Smooth muscle cell (in vitro differentiated cells): ENCODE measurements at regions not wholly inside any gene's neighbourhood (a gene's known extent, or its start where the extent isn't known, plus 50 kb on each side); places are given as distances from the start of the nearest gene placed in this dataset.
A peak's percentile ranks its signal among the peaks of the same experiment; 100 is the strongest.

Experiments used
- DNase-seq: peaks from one replicate; lab custom pipeline; 2025; ENCODE audit not compliant: unreplicated experiment; lab: John Stamatoyannopoulos, UW
- H2AFZ ChIP-seq: fragments of 200-600 bp; sonication (generic); 2 replicates; pipeline ENCODE4 v1.6.0; 2016; ENCODE audit warnings: antibody characterized with exemption, low read depth, mild to moderate bottlenecking
- H3F3A ChIP-seq: fragments of 200-600 bp; sonication (generic); 2 replicates; pipeline ENCODE4 v1.6.0; 2017; ENCODE audit warnings: antibody characterized with exemption, low read depth
- H3K27ac ChIP-seq: fragments of 200-600 bp; sonication (generic); 2 replicates; pipeline ENCODE4 v1.5.1; 2016; ENCODE audit warnings: low read depth, mild to moderate bottlenecking
- H3K27me3 ChIP-seq: fragments of 200-600 bp; sonication (generic); 2 replicates; pipeline ENCODE4 v1.6.1; 2016; ENCODE audit warnings: low read depth, mild to moderate bottlenecking
- H3K36me3 ChIP-seq: fragments of 200-600 bp; sonication (generic); 2 replicates; pipeline ENCODE4 v1.5.1; 2016; ENCODE audit warnings: low read depth
- H3K4me1 ChIP-seq: fragments of 200-600 bp; sonication (generic); 2 replicates; pipeline ENCODE4 v1.5.1; 2016; ENCODE audit warnings: low read depth
- H3K4me2 ChIP-seq: fragments of 200-600 bp; sonication (generic); 2 replicates; pipeline ENCODE4 v1.6.0; 2016; ENCODE audit warnings: mild to moderate bottlenecking
- H3K4me3 ChIP-seq: fragments of 200-600 bp; sonication (generic); 2 replicates; pipeline ENCODE4 v1.5.1; 2016; ENCODE audit warnings: mild to moderate bottlenecking
- H3K79me2 ChIP-seq: fragments of 200-600 bp; sonication (generic); 2 replicates; pipeline ENCODE4 v1.6.0; 2016; ENCODE audit warnings: low read depth, mild to moderate bottlenecking
- H3K9ac ChIP-seq: fragments of 200-600 bp; sonication (generic); 2 replicates; pipeline ENCODE4 v1.6.0; 2016; ENCODE audit warnings: low read depth
- H3K9me3 ChIP-seq: fragments of 200-600 bp; sonication (generic); replicated peaks from 2 replicates; pipeline ENCODE4 v1.5.1; 2016; ENCODE audit warnings: low read depth
- H4K20me1 ChIP-seq: fragments of 200-600 bp; sonication (generic); 2 replicates; pipeline ENCODE4 v1.6.0; 2016; ENCODE audit warnings: low read depth
- CTCF ChIP-seq: fragments of 200-600 bp; sonication (generic); IDR thresholded peaks from 2 replicates; pipeline ENCODE4 v1.5.1; 2017; ENCODE audit warnings: borderline replicate concordance, mild to moderate bottlenecking, antibody characterized with exemption; ENCODE audit not compliant: insufficient read depth, poor library complexity, severe bottlenecking
- WGBS: methylation state at CpG from one replicate; pipeline ENCODE4 v1.1.7; 2016; ENCODE audit warnings: low lambda C conversion rate; 5-methylcytosine and 5-hydroxymethylcytosine counted together

DNA sequence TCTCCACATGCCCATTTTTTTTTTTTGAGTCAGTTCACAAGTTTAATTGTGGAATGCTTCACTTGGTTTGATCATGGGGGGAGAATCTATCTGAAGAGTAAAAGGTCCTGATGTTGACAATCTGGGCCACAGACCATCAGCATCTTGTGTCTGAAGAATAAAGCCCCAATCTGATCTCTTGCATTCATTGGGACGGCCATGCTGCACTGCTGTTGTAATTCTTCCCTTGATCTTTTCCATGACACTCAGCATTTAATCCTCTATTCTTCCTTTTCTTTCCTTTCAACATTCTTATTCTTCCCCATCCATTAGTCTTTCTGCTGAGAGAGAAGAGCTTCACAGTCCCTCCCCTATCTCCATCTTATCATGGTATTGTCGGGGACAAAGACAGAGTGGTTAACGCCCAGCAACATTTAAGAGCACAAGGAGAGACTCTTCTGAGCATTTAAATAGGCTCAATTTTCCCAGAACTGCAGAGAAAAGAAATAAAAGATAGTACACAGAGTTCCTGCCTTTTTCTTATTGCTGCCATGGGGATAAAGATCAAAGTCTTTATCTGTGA lies 1157.3 kb downstream of the SORCS3 start:
- no peak overlapping the region for H3K9ac ChIP-seq
- no peak overlapping the region for H3K4me3 ChIP-seq
- H2AFZ ChIP-seq = no peak overlapping the region
- DNase-seq = no peak
- H3K27ac ChIP-seq = no peak overlapping the region
- no peaks in the 10 kb centered on the region for H3K79me2 ChIP-seq
- no peaks in the 10 kb centered on the region for H4K20me1 ChIP-seq
- H3F3A ChIP-seq = no peaks in the 10 kb centered on the region
- TF ChIP-seq CTCF = no peak
- WGBS = 49% methylated on average over 3 of the region's 3 CpGs
- no peaks in the 10 kb centered on the region for H3K27me3 ChIP-seq
- H3K9me3 ChIP-seq = no peaks in the 10 kb centered on the region
- no peaks in the 10 kb centered on the region for H3K4me1 ChIP-seq
- no peaks in the 10 kb centered on the region for H3K36me3 ChIP-seq
- no peak overlapping the region for H3K4me2 ChIP-seq

DNA sequence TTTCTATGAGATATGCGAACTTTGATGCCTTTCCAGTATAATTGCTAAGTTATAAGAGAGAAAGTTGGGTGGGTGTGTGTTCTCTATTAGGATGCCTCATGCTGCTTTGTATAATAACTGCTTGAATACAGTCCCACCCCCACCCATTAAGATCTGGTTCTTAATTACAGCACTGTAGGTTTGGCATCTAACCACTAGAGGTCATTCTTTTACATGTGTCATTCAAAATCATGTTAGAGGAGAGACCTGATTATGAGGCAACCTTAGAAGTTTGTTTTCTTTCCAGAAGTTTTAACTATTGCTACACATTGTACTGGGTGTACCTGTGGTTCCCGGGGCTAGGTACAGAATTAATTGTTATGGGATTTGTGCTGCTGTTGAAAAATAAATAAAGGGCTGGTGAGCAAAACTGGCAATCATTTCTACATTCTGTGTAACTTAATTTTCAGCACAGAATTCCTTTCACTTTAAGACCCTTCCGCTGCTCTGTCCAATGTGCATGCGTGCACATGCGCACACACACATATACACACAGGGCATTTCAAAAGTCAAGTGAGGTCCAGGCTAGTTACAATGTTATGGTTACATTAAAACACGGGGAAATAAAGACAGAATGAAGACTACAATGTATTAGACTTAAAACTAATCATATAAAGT lies 1156.3 kb downstream of the SORCS3 start:
- Histone ChIP-seq H3F3A (no peaks in the 10 kb centered on the region), H3K9ac (no peak overlapping the region), H3K4me1 (no peaks in the 10 kb centered on the region), H3K9me3 (no peaks in the 10 kb centered on the region), H3K4me2 (no peak overlapping the region), H2AFZ (no peak overlapping the region), H3K27me3 (no peaks in the 10 kb centered on the region), H4K20me1 (no peaks in the 10 kb centered on the region), H3K79me2 (no peaks in the 10 kb centered on the region), H3K27ac (no peak overlapping the region), H3K36me3 (no peaks in the 10 kb centered on the region), H3K4me3 (no peak overlapping the region)
- WGBS = 70% methylated on average over 6 of the region's 6 CpGs
- DNase-seq = no peak
- TF ChIP-seq CTCF = peak; percentile 58

- Histone ChIP-seq H4K20me1 (no peaks in the 10 kb centered on the region), H3K79me2 (no peaks in the 10 kb centered on the region), H3K4me1 (no peaks in the 10 kb centered on the region), H3K9me3 (no peaks in the 10 kb centered on the region), H3F3A (no peaks in the 10 kb centered on the region), H3K4me2 (no peak overlapping the region), H3K36me3 (no peaks in the 10 kb centered on the region), H3K27me3 (no peaks in the 10 kb centered on the region), H3K9ac (no peak overlapping the region), H3K27ac (no peak overlapping the region), H3K4me3 (no peak overlapping the region), H2AFZ (no peak overlapping the region)
- no peak for TF ChIP-seq CTCF
- WGBS = 86% methylated on average over 3 of the region's 3 CpGs
- DNase-seq = no peak
These were observed 1152.0 kb downstream of the SORCS3 start for GRCh38 chr10:105793071-105793470.

DNA sequence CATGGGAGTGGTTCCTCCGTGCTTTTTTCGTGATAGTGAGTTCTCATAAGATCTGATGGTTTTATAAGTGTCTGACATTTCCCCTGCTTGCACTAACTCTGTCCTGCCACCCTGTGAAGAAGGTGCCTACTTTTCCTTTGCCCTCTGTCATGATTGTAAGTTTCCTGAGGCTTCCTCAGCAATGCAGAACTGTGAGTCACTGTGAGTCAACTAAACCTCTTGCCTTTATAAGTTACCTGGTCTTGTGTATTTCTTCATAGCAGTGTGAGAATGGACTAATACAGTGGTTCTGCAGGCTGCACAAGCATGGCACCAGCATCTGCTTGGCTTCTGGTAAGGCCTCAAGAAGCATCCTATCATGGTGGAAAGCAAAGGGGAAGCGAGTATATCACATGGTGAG lies 1144.6 kb downstream of the SORCS3 start:
- Histone ChIP-seq H2AFZ (no peak overlapping the region), H3K9me3 (no peaks in the 10 kb centered on the region), H4K20me1 (no peaks in the 10 kb centered on the region), H3K27me3 (no peaks in the 10 kb centered on the region), H3K4me3 (no peak overlapping the region), H3F3A (no peaks in the 10 kb centered on the region), H3K4me2 (no peak overlapping the region), H3K27ac (no peak overlapping the region), H3K9ac (no peak overlapping the region), H3K4me1 (no peaks in the 10 kb centered on the region), H3K79me2 (no peaks in the 10 kb centered on the region), H3K36me3 (no peaks in the 10 kb centered on the region)
- 60% methylated on average over 3 of the region's 3 CpGs for WGBS
- no peak for TF ChIP-seq CTCF
- no peak for DNase-seq
